ENCODE measurements at regions not wholly inside any gene's neighbourhood (a gene's known extent, or its start where the extent isn't known, plus 50 kb on each side); places are given as distances from the start of the nearest gene placed in this dataset.

- FAIRE-seq (no peak), DNase-seq (ENCODE audit: low spot score) (no peak)
Observed at GRCh38 chr11:110022548-110022947, 70.6 kb upstream of the ZC3H12C start.

DNA sequence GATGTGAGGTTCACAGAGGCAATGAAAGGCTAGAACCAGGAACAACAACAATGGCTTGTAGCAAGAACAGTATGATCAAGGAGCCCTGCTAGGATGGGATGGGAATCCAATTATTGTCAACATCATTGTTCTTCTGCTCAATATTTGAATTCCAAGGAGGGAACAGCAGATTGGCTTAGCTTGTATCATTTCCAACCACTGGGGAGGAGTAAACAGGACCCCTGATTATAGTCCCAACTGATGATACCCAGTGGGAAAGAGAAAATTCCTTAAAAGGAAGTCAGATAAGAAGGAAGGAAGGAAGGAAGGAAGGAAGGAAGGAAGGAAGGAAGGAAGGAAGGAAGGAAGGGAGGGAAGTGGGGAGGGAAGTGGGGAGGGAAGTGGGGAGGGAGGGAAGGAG lies 69.5 kb upstream of the ZC3H12C start:
- FAIRE-seq, result no peak
- DNase-seq (ENCODE audit: low spot score), result no peak

- FAIRE-seq, result no peak
- DNase-seq (ENCODE audit: low spot score), result no peak
Observed at GRCh38 chr11:110026858-110027626, 66.2 kb upstream of the ZC3H12C start.

GRCh38 chr11:110027627-110028371 lies 65.4 kb upstream of the ZC3H12C start:
- no peak for DNase-seq (ENCODE audit: low spot score)

DNA sequence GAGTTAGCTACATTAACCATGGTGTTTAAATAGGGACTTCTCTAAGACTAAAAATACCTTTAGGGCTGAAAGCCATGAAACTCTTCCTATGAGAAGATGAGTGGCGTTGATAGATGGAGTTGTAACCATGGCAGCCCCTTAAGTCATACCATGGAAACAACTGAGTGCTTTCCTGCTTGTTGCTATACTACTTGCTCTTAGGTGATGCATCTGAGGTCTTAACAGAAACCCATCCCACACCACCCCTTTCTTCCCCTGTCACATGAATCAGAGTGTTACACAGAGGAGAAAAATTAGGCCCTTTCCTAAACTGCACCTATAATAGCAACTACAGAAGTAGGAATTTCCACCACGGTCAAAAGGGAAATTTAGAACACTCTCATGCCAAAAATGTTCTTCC lies 64.3 kb upstream of the ZC3H12C start:
- DNase-seq (ENCODE audit: low spot score), result no peak
- no peak for FAIRE-seq

More at GRCh38 chr11:110027627-110028371, 65.4 kb upstream of the ZC3H12C start:
- FAIRE-seq, result no peak

- FAIRE-seq (no peak), DNase-seq (ENCODE audit: low spot score) (no peak)
Observed at GRCh38 chr11:110029714-110030113, 63.5 kb upstream of the ZC3H12C start.

DNA sequence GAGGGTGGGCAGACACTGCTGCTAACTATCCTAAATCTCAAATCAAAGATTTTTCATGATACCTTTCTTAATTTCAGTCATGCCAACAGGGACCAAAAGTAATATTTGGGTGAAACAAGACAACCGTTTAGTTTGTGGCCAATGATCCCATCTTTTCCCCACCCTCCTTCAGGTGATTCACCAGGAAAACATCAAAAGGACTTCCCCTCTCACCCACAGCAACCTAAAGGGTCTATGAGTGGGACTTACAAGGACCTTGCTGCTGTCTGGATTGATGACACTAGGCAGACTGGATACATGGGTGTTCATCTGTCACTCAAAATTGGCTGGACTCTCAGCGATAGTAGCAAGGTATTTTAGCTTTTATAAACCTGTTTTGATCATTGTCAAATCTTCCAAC lies 62.0 kb upstream of the ZC3H12C start:
- DNase-seq (ENCODE audit: low spot score), result no peak

DNA sequence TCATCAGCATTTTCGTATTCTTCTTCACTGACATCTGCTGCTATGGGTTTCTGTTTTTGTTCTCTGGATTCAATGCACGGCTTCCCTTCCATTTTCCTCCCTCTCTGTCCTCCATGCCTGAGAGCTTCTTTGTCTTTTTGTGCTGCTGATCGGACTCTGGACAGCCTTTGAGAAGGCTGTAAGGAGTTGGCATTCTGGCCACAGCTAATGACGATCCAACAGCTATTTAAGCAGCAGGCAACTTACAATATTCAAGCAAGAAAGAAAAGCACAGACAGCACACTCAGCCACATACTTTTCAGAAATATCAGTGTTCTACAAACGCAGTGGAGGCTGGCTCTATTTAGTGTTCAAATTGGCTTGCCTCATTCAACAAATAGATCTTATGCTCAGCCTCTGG lies 60.9 kb upstream of the ZC3H12C start:
- DNase-seq (ENCODE audit: low spot score), result no peak
- FAIRE-seq, result no peak

More for the DNA sequence above, 62.0 kb upstream of the ZC3H12C start:
- FAIRE-seq, result no peak

- FAIRE-seq, result no peak
- DNase-seq (ENCODE audit: low spot score), result no peak
Observed at GRCh38 chr11:110032957-110033570, 60.1 kb upstream of the ZC3H12C start.

DNA sequence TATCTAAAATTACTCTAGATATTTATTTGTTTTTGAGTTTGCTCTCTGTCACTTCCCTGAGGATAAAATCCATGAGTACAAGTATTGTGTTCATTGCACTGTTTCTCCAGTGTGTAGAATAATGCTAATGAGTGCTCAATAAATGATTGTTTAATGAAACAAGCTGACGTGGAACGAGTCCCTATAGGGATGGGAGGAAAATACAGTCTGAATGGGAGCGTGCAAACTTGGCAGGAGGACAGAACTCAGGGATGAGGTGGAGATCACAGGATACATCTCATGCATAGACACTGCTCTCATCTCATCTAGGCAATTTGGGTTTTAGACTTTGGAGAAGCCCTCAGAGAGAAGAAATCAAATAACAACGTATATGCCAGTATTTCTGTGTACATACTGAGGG lies 58.4 kb upstream of the ZC3H12C start:
- DNase-seq (ENCODE audit: low spot score) (no peak), FAIRE-seq (no peak)

DNA sequence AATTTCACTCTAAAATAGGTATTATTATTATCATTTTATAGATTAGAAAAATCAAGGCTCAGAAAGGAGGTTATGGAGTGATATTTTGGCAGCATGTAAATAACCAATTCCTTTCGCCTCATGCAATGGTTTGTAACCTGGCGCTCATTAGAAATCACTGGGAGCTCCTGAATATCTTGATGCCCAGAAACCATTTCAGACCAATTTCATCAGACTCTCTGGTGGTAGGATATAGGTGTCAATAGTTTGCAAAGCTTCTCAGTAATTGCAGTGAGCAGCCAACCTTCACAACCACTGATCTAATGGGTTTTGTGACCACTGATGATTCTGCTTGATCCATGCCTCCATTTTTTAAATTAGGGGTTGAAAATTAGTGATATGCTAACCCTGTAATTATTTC lies 57.8 kb upstream of the ZC3H12C start:
- DNase-seq (ENCODE audit: low spot score) (no peak), FAIRE-seq (no peak)

DNA sequence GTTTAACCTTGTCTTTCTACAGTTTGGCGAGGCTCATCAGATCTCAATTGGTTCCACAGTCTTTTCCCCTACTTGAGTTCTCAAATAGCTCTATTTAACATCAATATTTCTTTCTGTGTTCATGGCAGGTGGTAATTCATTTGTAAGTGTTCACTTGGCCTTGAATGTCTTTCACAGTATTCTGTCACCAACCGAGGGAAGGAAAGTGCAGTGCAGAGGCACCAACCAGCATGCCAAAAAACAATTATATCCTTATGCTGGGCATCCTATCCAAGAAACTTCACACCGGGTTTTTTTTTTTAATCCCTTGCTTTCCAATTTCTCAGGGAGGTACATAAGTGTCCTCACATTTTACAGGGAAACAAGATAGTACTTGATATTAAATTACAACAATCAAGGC lies 55.0 kb upstream of the ZC3H12C start:
- DNase-seq (ENCODE audit: low spot score), result no peak

More for the DNA sequence above, 55.0 kb upstream of the ZC3H12C start:
- FAIRE-seq, result no peak

Measured in urothelium cell line (cell line).